ENCODE measurements at regions not wholly inside any gene's neighbourhood (a gene's known extent, or its start where the extent isn't known, plus 50 kb on each side); places are given as distances from the start of the nearest gene placed in this dataset.

GRCh38 chr9:81852820-81853219 lies 75.4 kb upstream of the SPATA31D4 start:
- no peak for TF ChIP-seq CTCF (IDR thresholded peaks at IDR 0.05; ENCODE audit: extremely low read depth in 1 of 2, insufficient read depth in 1 of 2, low read depth in 1 of 2, low read length in 2 of 2)
- TF ChIP-seq POLR2A (IDR thresholded peaks at IDR 0.05; ENCODE audit: low read depth, low read length), result no peak

Data from endothelial cell of umbilical vein (primary cell).